ENCODE measurements at regions not wholly inside any gene's neighbourhood (a gene's known extent, or its start where the extent isn't known, plus 50 kb on each side); places are given as distances from the start of the nearest gene placed in this dataset.

DNA sequence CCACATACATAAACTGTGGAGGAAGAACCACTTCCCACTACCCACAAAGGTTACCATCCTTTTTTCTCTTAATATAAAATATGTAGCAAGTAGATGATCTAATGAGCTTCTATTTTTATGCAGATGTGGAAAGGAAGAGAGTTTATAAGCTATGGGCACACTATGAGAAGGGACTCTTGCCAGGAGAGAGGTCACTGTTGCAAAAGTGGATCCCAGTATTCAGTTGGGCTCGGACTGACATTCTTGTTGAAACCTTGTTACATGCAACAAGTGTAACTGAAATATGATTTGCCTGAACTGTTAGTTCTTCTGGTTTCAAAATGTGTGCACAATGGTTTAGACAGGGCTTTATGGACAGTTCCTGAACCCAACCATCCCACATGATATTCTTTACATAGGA lies 397.4 kb upstream of the PKN2 start:
- Histone ChIP-seq H3K27me3 (replicated peaks in 1 of 2; ENCODE audit: control insufficient read depth in 2 of 2, insufficient read depth in 2 of 2, low read length in 1 of 2) (no peaks in the 10 kb centered on the region), H4K20me1 (ENCODE audit: control insufficient read depth, insufficient read depth) (no peaks in the 10 kb centered on the region), H3K79me2 (ENCODE audit: control insufficient read depth, insufficient read depth, low read length) (no peaks in the 10 kb centered on the region), H3K36me3 (ENCODE audit: control insufficient read depth in 2 of 2, insufficient read depth in 2 of 2, low read length in 1 of 2) (no peaks in the 10 kb centered on the region), H3K9ac (ENCODE audit: control insufficient read depth, insufficient read depth, low read length) (no peak overlapping the region), H2AFZ (ENCODE audit: control insufficient read depth, low read depth, low read length) (no peak overlapping the region), H3K4me2 (ENCODE audit: control insufficient read depth, insufficient read depth) (no peak overlapping the region), H3K4me3 (no peak overlapping the region), H3K4me1 (ENCODE audit: control insufficient read depth, insufficient read depth, low read length) (no peaks in the 10 kb centered on the region), H3K9me3 (replicated peaks; ENCODE audit: control insufficient read depth, insufficient read depth, low read length) (no peaks in the 10 kb centered on the region), H3K27ac (ENCODE audit: control insufficient read depth, insufficient read depth) (no peak overlapping the region)
- intact Hi-C loops (cut with micrococcal nuclease; ENCODE audit: unreplicated experiment) = loop anchor here (10.0 kb wide), 1 partner anchor 58 kb away; no protein-coding TSS in a partner anchor
- in situ Hi-C loops (cut with MboI) = no loop called here
- RAD21 ChIA-PET (ENCODE audit: unreplicated experiment) = no interaction called here
- BruUV-seq (replicated peaks) = no TSS peak
- no peak for ATAC-seq
- WGBS (ENCODE audit: insufficient coverage, insufficient replicate concordance, low lambda C conversion rate, missing lambda C conversion rate) = 0% methylated on average over 1 of the region's 1 CpG
- SMC1A ChIA-PET (ENCODE audit: uncharacterized antibody, unreplicated experiment) = no interaction called here
- no peak for FAIRE-seq
- POLR2A ChIA-PET = no interaction called here
- no peak for DNase-seq (ENCODE audit: low read depth, low spot score)
- CTCF ChIA-PET = no interaction called here
- no peak for TF ChIP-seq JUND (IDR thresholded peaks at IDR 0.05; ENCODE audit: low read depth, low read length)
- TF ChIP-seq GABPA (IDR thresholded peaks at IDR 0.05; ENCODE audit: low read depth) = no peak
- TF ChIP-seq RAD21 (IDR thresholded peaks at IDR 0.05; ENCODE audit: insufficient read depth, low read depth, low read length) = no peak
- TF ChIP-seq, protein P1, sequence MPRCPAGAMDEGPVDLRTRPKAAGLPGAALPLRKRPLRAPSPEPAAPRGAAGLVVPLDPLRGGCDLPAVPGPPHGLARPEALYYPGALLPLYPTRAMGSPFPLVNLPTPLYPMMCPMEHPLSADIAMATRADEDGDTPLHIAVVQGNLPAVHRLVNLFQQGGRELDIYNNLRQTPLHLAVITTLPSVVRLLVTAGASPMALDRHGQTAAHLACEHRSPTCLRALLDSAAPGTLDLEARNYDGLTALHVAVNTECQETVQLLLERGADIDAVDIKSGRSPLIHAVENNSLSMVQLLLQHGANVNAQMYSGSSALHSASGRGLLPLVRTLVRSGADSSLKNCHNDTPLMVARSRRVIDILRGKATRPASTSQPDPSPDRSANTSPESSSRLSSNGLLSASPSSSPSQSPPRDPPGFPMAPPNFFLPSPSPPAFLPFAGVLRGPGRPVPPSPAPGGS (IDR thresholded peaks at IDR 0.05; ENCODE audit: borderline replicate concordance, insufficient read depth, low read depth, low read length, poor library complexity, severe bottlenecking) = no peak
- TF ChIP-seq FOS (IDR thresholded peaks at IDR 0.05; ENCODE audit: borderline replicate concordance, extremely low read depth, insufficient read length) = no peak
- no peak for TF ChIP-seq CREB1 (IDR thresholded peaks at IDR 0.05; ENCODE audit: low read depth)
- no peak for TF ChIP-seq RB1 (IDR thresholded peaks at IDR 0.05; ENCODE audit: borderline replicate concordance)

DNA sequence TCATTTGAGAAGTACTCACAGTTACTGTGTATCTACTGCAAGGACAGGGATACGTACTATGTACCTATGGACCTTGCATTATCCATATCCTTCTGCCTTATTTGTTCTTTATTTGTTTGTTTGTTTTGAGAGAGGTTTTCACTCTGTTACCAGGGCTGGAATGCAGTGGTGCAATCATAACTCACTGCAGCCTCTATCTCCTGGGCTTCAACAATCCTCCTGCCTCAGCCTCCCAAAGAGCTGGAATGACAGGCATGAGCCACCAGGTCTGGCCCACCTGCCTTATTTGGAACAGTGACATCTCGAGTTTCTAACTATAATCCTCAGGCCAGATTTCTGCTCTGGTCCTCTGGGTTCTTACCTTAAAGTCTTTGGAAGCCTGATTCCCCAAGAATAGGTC lies 395.5 kb upstream of the PKN2 start:
- H3K9ac ChIP-seq (ENCODE audit: control insufficient read depth, insufficient read depth, low read length) = no peak overlapping the region
- BruUV-seq (replicated peaks) = no TSS peak
- no peak overlapping the region for H3K4me2 ChIP-seq (ENCODE audit: control insufficient read depth, insufficient read depth)
- no peaks in the 10 kb centered on the region for H3K9me3 ChIP-seq (replicated peaks; ENCODE audit: control insufficient read depth, insufficient read depth, low read length)
- no peak for ATAC-seq
- H3K36me3 ChIP-seq (ENCODE audit: control insufficient read depth in 2 of 2, insufficient read depth in 2 of 2, low read length in 1 of 2) = no peaks in the 10 kb centered on the region
- CTCF ChIA-PET = no interaction called here
- SMC1A ChIA-PET (ENCODE audit: uncharacterized antibody, unreplicated experiment) = no interaction called here
- no peaks in the 10 kb centered on the region for H4K20me1 ChIP-seq (ENCODE audit: control insufficient read depth, insufficient read depth)
- intact Hi-C loops (cut with micrococcal nuclease; ENCODE audit: unreplicated experiment) = loop anchor here (10.0 kb wide), 1 partner anchor 56 kb away; no protein-coding TSS in a partner anchor
- FAIRE-seq = no peak
- H3K4me3 ChIP-seq = no peak overlapping the region
- POLR2A ChIA-PET = no interaction called here
- in situ Hi-C loops (cut with MboI) = no loop called here
- RAD21 ChIA-PET (ENCODE audit: unreplicated experiment) = no interaction called here
- 32% methylated on average over 2 of the region's 2 CpGs for WGBS (ENCODE audit: insufficient coverage, insufficient replicate concordance, low lambda C conversion rate, missing lambda C conversion rate)
- no peaks in the 10 kb centered on the region for H3K27me3 ChIP-seq (replicated peaks in 1 of 2; ENCODE audit: control insufficient read depth in 2 of 2, insufficient read depth in 2 of 2, low read length in 1 of 2)
- H2AFZ ChIP-seq (ENCODE audit: control insufficient read depth, low read depth, low read length) = no peak overlapping the region
- no peaks in the 10 kb centered on the region for H3K79me2 ChIP-seq (ENCODE audit: control insufficient read depth, insufficient read depth, low read length)
- no peak for DNase-seq (ENCODE audit: low read depth, low spot score)
- H3K27ac ChIP-seq (ENCODE audit: control insufficient read depth, insufficient read depth) = no peak overlapping the region
- H3K4me1 ChIP-seq (ENCODE audit: control insufficient read depth, insufficient read depth, low read length) = no peaks in the 10 kb centered on the region
- TF ChIP-seq HDAC2 (IDR thresholded peaks at IDR 0.05) = no peak
- TF ChIP-seq KAT2A (conservative IDR thresholded peaks at IDR 0.05; ENCODE audit: control insufficient read depth, low read depth, low read length) = no peak
- TF ChIP-seq EZH2 (IDR thresholded peaks at IDR 0.05; ENCODE audit: borderline replicate concordance, control insufficient read depth, low read depth, low read length) = no peak
- TF ChIP-seq TARDBP (IDR thresholded peaks at IDR 0.05; ENCODE audit: borderline replicate concordance) = no peak
- TF ChIP-seq, protein P2, sequence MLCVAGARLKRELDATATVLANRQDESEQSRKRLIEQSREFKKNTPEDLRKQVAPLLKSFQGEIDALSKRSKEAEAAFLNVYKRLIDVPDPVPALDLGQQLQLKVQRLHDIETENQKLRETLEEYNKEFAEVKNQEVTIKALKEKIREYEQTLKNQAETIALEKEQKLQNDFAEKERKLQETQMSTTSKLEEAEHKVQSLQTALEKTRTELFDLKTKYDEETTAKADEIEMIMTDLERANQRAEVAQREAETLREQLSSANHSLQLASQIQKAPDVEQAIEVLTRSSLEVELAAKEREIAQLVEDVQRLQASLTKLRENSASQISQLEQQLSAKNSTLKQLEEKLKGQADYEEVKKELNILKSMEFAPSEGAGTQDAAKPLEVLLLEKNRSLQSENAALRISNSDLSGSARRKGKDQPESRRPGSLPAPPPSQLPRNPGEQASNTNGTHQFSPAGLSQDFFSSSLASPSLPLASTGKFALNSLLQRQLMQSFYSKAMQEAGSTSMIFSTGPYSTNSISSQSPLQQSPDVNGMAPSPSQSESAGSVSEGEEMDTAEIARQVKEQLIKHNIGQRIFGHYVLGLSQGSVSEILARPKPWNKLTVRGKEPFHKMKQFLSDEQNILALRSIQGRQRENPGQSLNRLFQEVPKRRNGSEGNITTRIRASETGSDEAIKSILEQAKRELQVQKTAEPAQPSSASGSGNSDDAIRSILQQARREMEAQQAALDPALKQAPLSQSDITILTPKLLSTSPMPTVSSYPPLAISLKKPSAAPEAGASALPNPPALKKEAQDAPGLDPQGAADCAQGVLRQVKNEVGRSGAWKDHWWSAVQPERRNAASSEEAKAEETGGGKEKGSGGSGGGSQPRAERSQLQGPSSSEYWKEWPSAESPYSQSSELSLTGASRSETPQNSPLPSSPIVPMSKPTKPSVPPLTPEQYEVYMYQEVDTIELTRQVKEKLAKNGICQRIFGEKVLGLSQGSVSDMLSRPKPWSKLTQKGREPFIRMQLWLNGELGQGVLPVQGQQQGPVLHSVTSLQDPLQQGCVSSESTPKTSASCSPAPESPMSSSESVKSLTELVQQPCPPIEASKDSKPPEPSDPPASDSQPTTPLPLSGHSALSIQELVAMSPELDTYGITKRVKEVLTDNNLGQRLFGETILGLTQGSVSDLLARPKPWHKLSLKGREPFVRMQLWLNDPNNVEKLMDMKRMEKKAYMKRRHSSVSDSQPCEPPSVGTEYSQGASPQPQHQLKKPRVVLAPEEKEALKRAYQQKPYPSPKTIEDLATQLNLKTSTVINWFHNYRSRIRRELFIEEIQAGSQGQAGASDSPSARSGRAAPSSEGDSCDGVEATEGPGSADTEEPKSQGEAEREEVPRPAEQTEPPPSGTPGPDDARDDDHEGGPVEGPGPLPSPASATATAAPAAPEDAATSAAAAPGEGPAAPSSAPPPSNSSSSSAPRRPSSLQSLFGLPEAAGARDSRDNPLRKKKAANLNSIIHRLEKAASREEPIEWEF (IDR thresholded peaks at IDR 0.05; ENCODE audit: insufficient replicate concordance, low read depth, low read length) = no peak

All from GM12878 (cell line).